ENCODE measurements at regions not wholly inside any gene's neighbourhood (a gene's known extent, or its start where the extent isn't known, plus 50 kb on each side); places are given as distances from the start of the nearest gene placed in this dataset.

GRCh38 chr2:155223781-155224406 is 525.4 kb downstream of the KCNJ3 start:
- Histone ChIP-seq H3K36me3 (ENCODE audit: control insufficient read depth in 2 of 2, insufficient read depth in 2 of 2, low read length in 2 of 2) (no peaks in the 10 kb centered on the region), H3K9me3 (ENCODE audit: control insufficient read depth in 2 of 2, low read length in 2 of 2) (no peaks in the 10 kb centered on the region), H3K27ac (ENCODE audit: low read depth in 2 of 2, low read length in 2 of 2) (no peak overlapping the region), H3K9ac (ENCODE audit: low read depth in 1 of 2, low read length in 2 of 2) (no peak overlapping the region), H3K27me3 (ENCODE audit: control insufficient read depth in 2 of 2, insufficient read depth in 2 of 2, low read length in 2 of 2) (no peaks in the 10 kb centered on the region), H3K4me1 (ENCODE audit: control insufficient read depth in 2 of 2, insufficient read depth in 2 of 2, low read length in 2 of 2) (no peaks in the 10 kb centered on the region), H3K4me3 (ENCODE audit: low read length in 2 of 2) (no peak overlapping the region)

DNA sequence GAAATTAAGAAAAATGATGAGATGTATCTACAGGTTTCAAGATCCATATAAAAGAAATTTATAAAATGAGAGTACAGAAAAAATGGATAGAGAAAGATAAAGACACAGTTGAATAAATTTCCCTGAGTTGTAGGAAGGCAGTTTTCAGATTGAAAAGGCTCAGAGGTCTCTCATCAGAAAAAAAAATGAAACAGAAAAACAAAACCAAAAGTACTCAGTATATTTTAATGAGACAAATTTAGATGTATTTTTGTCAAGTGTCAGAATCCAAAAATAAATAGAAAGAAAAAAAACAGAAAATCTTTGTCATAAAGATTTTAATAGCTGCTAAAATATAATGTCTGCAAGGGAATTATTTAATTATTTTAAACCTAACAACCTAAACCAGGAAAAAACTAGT is 520.5 kb downstream of the KCNJ3 start:
- no peak overlapping the region for H3K9ac ChIP-seq (ENCODE audit: low read depth in 1 of 2, low read length in 2 of 2)
- no peaks in the 10 kb centered on the region for H3K4me1 ChIP-seq (ENCODE audit: control insufficient read depth in 2 of 2, insufficient read depth in 2 of 2, low read length in 2 of 2)
- no peak overlapping the region for H3K4me3 ChIP-seq (ENCODE audit: low read length in 2 of 2)
- no peaks in the 10 kb centered on the region for H3K9me3 ChIP-seq (ENCODE audit: control insufficient read depth in 2 of 2, low read length in 2 of 2)
- no peaks in the 10 kb centered on the region for H3K36me3 ChIP-seq (ENCODE audit: control insufficient read depth in 2 of 2, insufficient read depth in 2 of 2, low read length in 2 of 2)
- H3K27me3 ChIP-seq (ENCODE audit: control insufficient read depth in 2 of 2, insufficient read depth in 2 of 2, low read length in 2 of 2): no peaks in the 10 kb centered on the region
- H3K27ac ChIP-seq (ENCODE audit: low read depth in 2 of 2, low read length in 2 of 2): no peak overlapping the region

DNA sequence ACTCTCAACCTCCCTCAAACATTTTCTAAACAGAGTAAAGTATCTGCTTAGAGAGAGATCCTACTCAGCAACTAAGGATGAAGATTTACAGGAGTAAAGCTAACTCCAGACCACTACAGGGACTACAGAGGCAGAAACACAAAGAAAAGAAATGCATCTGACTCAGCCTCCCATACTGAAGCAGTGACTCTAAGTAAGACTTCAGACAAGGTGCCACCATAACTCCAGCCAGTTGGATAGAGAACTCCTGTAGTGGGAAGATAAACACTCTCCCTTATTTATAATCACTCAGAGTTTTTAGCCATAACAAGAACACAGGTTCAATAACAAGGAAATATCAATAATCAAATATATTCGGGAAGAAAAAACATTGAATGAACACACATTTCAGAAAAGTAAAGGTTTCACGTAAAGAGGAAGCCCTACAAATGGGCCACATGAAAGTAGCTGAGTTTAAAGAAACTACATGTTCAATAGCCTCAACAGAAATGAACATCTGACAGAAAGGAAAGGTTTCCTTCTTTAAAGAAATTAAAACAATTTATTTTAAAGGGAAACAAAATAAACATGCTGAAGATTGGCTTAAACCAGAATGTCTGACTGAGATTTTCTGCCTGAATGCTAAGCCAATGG is 519.9 kb downstream of the KCNJ3 start:
- H3K36me3 ChIP-seq (ENCODE audit: control insufficient read depth in 2 of 2, insufficient read depth in 2 of 2, low read length in 2 of 2): no peaks in the 10 kb centered on the region
- no peaks in the 10 kb centered on the region for H3K9me3 ChIP-seq (ENCODE audit: control insufficient read depth in 2 of 2, low read length in 2 of 2)
- no peak overlapping the region for H3K9ac ChIP-seq (ENCODE audit: low read depth in 1 of 2, low read length in 2 of 2)
- no peaks in the 10 kb centered on the region for H3K27me3 ChIP-seq (ENCODE audit: control insufficient read depth in 2 of 2, insufficient read depth in 2 of 2, low read length in 2 of 2)
- no peaks in the 10 kb centered on the region for H3K4me1 ChIP-seq (ENCODE audit: control insufficient read depth in 2 of 2, insufficient read depth in 2 of 2, low read length in 2 of 2)
- no peak overlapping the region for H3K27ac ChIP-seq (ENCODE audit: low read depth in 2 of 2, low read length in 2 of 2)
- no peak overlapping the region for H3K4me3 ChIP-seq (ENCODE audit: low read length in 2 of 2)

DNA sequence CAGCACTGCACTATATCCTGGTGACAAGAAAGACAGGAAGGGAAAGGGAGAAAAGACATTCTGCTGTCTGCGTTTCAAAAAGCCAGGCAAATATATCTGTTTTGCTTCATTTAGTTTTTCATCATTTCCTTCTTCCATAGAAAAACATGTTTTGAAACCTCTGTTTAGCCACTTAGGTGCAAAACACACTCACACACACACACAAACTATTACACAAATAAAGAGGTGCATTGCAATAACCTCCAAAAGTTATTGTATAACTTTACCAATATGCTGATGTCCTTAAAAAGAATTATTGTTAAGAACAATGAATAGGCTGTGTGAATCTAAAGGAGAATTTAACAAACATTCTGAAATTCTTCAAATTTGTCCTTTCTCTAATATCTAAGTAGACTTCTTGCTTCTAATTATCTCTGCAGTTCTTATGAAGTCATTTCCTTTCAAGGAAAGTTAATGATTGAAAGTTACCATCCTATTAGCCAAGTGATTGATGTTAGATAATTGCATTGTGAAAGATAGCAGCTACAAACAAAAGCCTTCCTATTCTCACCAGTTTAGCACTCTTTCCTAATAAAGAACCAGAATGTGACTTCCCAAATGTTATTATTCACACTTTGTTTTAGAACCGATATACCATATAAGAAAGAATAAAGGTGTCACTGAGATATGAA is 516.7 kb downstream of the KCNJ3 start:
- Histone ChIP-seq H3K9me3 (ENCODE audit: control insufficient read depth in 2 of 2, low read length in 2 of 2) (no peaks in the 10 kb centered on the region), H3K36me3 (ENCODE audit: control insufficient read depth in 2 of 2, insufficient read depth in 2 of 2, low read length in 2 of 2) (no peaks in the 10 kb centered on the region), H3K4me1 (ENCODE audit: control insufficient read depth in 2 of 2, insufficient read depth in 2 of 2, low read length in 2 of 2) (no peaks in the 10 kb centered on the region), H3K4me3 (ENCODE audit: low read length in 2 of 2) (no peak overlapping the region), H3K27me3 (ENCODE audit: control insufficient read depth in 2 of 2, insufficient read depth in 2 of 2, low read length in 2 of 2) (no peaks in the 10 kb centered on the region), H3K9ac (ENCODE audit: low read depth in 1 of 2, low read length in 2 of 2) (no peak overlapping the region), H3K27ac (ENCODE audit: low read depth in 2 of 2, low read length in 2 of 2) (no peak overlapping the region)

GRCh38 chr2:155209696-155210450 is 511.4 kb downstream of the KCNJ3 start:
- H3K4me3 ChIP-seq (ENCODE audit: low read length in 2 of 2): no peak overlapping the region
- H3K27ac ChIP-seq (ENCODE audit: low read depth in 2 of 2, low read length in 2 of 2): no peak overlapping the region
- H3K4me1 ChIP-seq (ENCODE audit: control insufficient read depth in 2 of 2, insufficient read depth in 2 of 2, low read length in 2 of 2): no peaks in the 10 kb centered on the region
- H3K9ac ChIP-seq (ENCODE audit: low read depth in 1 of 2, low read length in 2 of 2): no peak overlapping the region
- H3K9me3 ChIP-seq (ENCODE audit: control insufficient read depth in 2 of 2, low read length in 2 of 2): no peaks in the 10 kb centered on the region
- H3K36me3 ChIP-seq (ENCODE audit: control insufficient read depth in 2 of 2, insufficient read depth in 2 of 2, low read length in 2 of 2): no peaks in the 10 kb centered on the region
- no peaks in the 10 kb centered on the region for H3K27me3 ChIP-seq (ENCODE audit: control insufficient read depth in 2 of 2, insufficient read depth in 2 of 2, low read length in 2 of 2)

DNA sequence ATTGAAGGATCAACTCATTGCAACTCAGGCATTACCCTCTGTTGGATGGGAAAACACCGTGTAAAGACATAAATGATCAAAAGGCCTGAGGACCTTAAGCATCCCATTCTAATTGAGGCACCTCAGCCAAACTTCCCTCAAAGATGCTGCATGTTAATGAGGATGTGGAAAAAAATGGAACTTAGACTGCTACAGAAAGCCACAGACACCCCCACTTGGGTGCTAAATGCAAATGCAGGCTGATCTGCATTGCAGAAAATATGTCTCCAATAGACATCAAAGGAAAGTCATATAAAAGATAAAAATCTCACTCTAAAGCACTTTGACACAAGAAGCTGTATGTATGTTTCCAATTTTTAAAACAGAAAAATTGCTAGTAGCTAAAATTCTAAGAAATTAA is 504.7 kb downstream of the KCNJ3 start:
- Histone ChIP-seq H3K9ac (ENCODE audit: low read depth in 1 of 2, low read length in 2 of 2) (no peak overlapping the region), H3K4me1 (ENCODE audit: control insufficient read depth in 2 of 2, insufficient read depth in 2 of 2, low read length in 2 of 2) (no peaks in the 10 kb centered on the region), H3K27me3 (ENCODE audit: control insufficient read depth in 2 of 2, insufficient read depth in 2 of 2, low read length in 2 of 2) (no peaks in the 10 kb centered on the region), H3K27ac (ENCODE audit: low read depth in 2 of 2, low read length in 2 of 2) (no peak overlapping the region), H3K36me3 (ENCODE audit: control insufficient read depth in 2 of 2, insufficient read depth in 2 of 2, low read length in 2 of 2) (no peaks in the 10 kb centered on the region), H3K4me3 (ENCODE audit: low read length in 2 of 2) (no peak overlapping the region), H3K9me3 (ENCODE audit: control insufficient read depth in 2 of 2, low read length in 2 of 2) (no peaks in the 10 kb centered on the region)

GRCh38 chr2:155200753-155201152 is 502.3 kb downstream of the KCNJ3 start:
- H3K4me3 ChIP-seq (ENCODE audit: low read length in 2 of 2): no peak overlapping the region
- H3K27ac ChIP-seq (ENCODE audit: low read depth in 2 of 2, low read length in 2 of 2): no peak overlapping the region
- H3K4me1 ChIP-seq (ENCODE audit: control insufficient read depth in 2 of 2, insufficient read depth in 2 of 2, low read length in 2 of 2): no peaks in the 10 kb centered on the region
- H3K9me3 ChIP-seq (ENCODE audit: control insufficient read depth in 2 of 2, low read length in 2 of 2): no peaks in the 10 kb centered on the region
- no peaks in the 10 kb centered on the region for H3K36me3 ChIP-seq (ENCODE audit: control insufficient read depth in 2 of 2, insufficient read depth in 2 of 2, low read length in 2 of 2)
- H3K9ac ChIP-seq (ENCODE audit: low read depth in 1 of 2, low read length in 2 of 2): no peak overlapping the region
- no peaks in the 10 kb centered on the region for H3K27me3 ChIP-seq (ENCODE audit: control insufficient read depth in 2 of 2, insufficient read depth in 2 of 2, low read length in 2 of 2)

DNA sequence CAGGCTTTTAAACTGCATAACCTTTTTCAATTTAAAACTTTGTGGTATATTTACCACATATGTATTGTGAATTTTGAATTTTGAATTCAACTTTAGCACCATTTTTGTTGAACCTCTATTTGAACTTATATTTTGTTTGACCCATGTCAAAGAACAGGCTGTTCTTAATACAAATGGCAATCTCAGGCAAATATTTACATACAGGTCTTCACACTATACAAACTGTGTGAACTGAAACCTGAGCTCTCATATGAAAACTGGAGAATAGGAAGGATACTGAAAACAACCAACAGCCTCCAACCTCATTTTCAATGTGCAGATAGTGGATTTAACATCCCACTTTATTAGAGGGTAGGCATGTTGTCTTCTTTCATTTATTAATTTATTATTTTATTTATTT is 491.8 kb downstream of the KCNJ3 start:
- Histone ChIP-seq H3K9ac (ENCODE audit: low read depth in 1 of 2, low read length in 2 of 2) (no peak overlapping the region), H3K9me3 (ENCODE audit: control insufficient read depth in 2 of 2, low read length in 2 of 2) (no peaks in the 10 kb centered on the region), H3K27me3 (ENCODE audit: control insufficient read depth in 2 of 2, insufficient read depth in 2 of 2, low read length in 2 of 2) (no peaks in the 10 kb centered on the region), H3K36me3 (ENCODE audit: control insufficient read depth in 2 of 2, insufficient read depth in 2 of 2, low read length in 2 of 2) (no peaks in the 10 kb centered on the region), H3K27ac (ENCODE audit: low read depth in 2 of 2, low read length in 2 of 2) (no peak overlapping the region), H3K4me1 (ENCODE audit: control insufficient read depth in 2 of 2, insufficient read depth in 2 of 2, low read length in 2 of 2) (no peaks in the 10 kb centered on the region), H3K4me3 (ENCODE audit: low read length in 2 of 2) (no peak overlapping the region)

GRCh38 chr2:155178921-155179320 is 480.4 kb downstream of the KCNJ3 start:
- Histone ChIP-seq H3K36me3 (ENCODE audit: control insufficient read depth in 2 of 2, insufficient read depth in 2 of 2, low read length in 2 of 2) (no peaks in the 10 kb centered on the region), H3K4me3 (ENCODE audit: low read length in 2 of 2) (no peak overlapping the region), H3K27ac (ENCODE audit: low read depth in 2 of 2, low read length in 2 of 2) (no peak overlapping the region), H3K9ac (ENCODE audit: low read depth in 1 of 2, low read length in 2 of 2) (no peak overlapping the region), H3K27me3 (ENCODE audit: control insufficient read depth in 2 of 2, insufficient read depth in 2 of 2, low read length in 2 of 2) (no peaks in the 10 kb centered on the region), H3K9me3 (ENCODE audit: control insufficient read depth in 2 of 2, low read length in 2 of 2) (no peaks in the 10 kb centered on the region), H3K4me1 (ENCODE audit: control insufficient read depth in 2 of 2, insufficient read depth in 2 of 2, low read length in 2 of 2) (no peaks in the 10 kb centered on the region)

DNA sequence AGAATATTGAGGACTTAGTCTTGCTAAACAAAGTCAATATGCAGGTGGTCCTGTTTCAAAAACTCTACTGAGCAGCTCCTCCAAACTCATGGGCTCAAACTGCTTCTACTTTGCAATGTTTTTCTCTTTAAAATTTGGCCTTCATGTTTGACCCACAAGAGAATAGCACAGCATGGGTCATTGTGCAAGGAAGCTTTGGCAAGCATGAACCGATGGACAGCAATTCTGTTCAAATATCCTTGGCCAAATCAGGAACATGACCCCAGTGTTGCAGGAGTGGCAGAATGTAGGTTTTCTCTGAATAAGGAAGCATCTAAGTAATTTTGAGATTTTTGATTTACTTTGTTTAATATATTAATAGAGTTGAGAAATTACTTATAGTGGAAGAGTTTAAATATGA is 477.9 kb downstream of the KCNJ3 start:
- H3K36me3 ChIP-seq (ENCODE audit: control insufficient read depth in 2 of 2, insufficient read depth in 2 of 2, low read length in 2 of 2): no peaks in the 10 kb centered on the region
- H3K9ac ChIP-seq (ENCODE audit: low read depth in 1 of 2, low read length in 2 of 2): no peak overlapping the region
- H3K27me3 ChIP-seq (ENCODE audit: control insufficient read depth in 2 of 2, insufficient read depth in 2 of 2, low read length in 2 of 2): no peaks in the 10 kb centered on the region
- H3K27ac ChIP-seq (ENCODE audit: low read depth in 2 of 2, low read length in 2 of 2): no peak overlapping the region
- no peaks in the 10 kb centered on the region for H3K9me3 ChIP-seq (ENCODE audit: control insufficient read depth in 2 of 2, low read length in 2 of 2)
- H3K4me3 ChIP-seq (ENCODE audit: low read length in 2 of 2): no peak overlapping the region
- H3K4me1 ChIP-seq (ENCODE audit: control insufficient read depth in 2 of 2, insufficient read depth in 2 of 2, low read length in 2 of 2): no peaks in the 10 kb centered on the region

All from mucosa of rectum (tissue), 2 donors.